ENCODE measurements at regions not wholly inside any gene's neighbourhood (a gene's known extent, or its start where the extent isn't known, plus 50 kb on each side); places are given as distances from the start of the nearest gene placed in this dataset.

GRCh38 chr12:71236133-71236660 lies 78.4 kb upstream of the TSPAN8 start:
- DNase-seq = no peak

- DNase-seq = no peak
These were observed 75.3 kb upstream of the TSPAN8 start for GRCh38 chr12:71233083-71233482.

- no peak for DNase-seq
These were observed 72.7 kb upstream of the TSPAN8 start for GRCh38 chr12:71230542-71230941.

- DNase-seq = no peak
These were observed 65.3 kb upstream of the TSPAN8 start for GRCh38 chr12:71223139-71223538.

GRCh38 chr12:71222436-71222835 lies 64.6 kb upstream of the TSPAN8 start:
- no peak for DNase-seq

- DNase-seq = no peak
These were observed 62.5 kb upstream of the TSPAN8 start for GRCh38 chr12:71220260-71220659.

GRCh38 chr12:71219224-71219623 lies 61.4 kb upstream of the TSPAN8 start:
- no peak for DNase-seq

- no peak for DNase-seq
These were observed 60.8 kb upstream of the TSPAN8 start for GRCh38 chr12:71218616-71219015.

GRCh38 chr12:71216725-71217579 lies 59.2 kb upstream of the TSPAN8 start:
- DNase-seq = peak in 1 of 2 experiments; percentile 36

- no peak for DNase-seq
These were observed 56.9 kb upstream of the TSPAN8 start for GRCh38 chr12:71214511-71215285.

GRCh38 chr12:71208053-71208685 lies 50.4 kb upstream of the TSPAN8 start:
- no peak for DNase-seq
